ENCODE measurements at regions not wholly inside any gene's neighbourhood (a gene's known extent, or its start where the extent isn't known, plus 50 kb on each side); places are given as distances from the start of the nearest gene placed in this dataset.

DNA sequence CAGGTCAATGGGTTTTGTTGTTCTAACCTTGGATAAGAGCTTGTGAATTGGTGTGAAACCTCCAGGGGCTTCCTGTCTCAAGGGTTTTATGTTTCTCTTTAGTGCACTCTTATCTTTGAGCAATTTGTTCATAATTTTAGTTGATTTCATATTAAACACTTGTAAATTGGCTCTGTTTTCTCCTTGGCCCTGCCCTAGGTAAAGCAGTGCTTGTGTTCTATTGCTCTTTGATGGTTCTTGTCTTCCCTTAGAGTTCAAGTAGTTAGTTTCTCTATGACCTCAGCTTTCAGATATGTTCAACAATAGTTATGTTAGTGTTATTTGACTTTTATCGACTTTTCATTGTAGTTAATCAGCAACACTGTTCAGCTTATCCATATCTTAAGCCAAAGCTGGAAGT, 566.4 kb upstream of the POT1 start:
- TF ChIP-seq CTCF (IDR thresholded peaks at IDR 0.05) (no peak), ZFX (IDR thresholded peaks at IDR 0.05; ENCODE audit: borderline replicate concordance) (no peak)
